Kidney epithelial cell (primary cell): ENCODE measurements at regions not wholly inside any gene's neighbourhood (a gene's known extent, or its start where the extent isn't known, plus 50 kb on each side); places are given as distances from the start of the nearest gene placed in this dataset.

Experiments used
- DNase-seq: peaks from one replicate; pipeline ENCODE4 v3.0.0-alpha.2; 2010; ENCODE audit warnings: low read depth
- H3K27me3 ChIP-seq: 2 replicates; pipeline ENCODE4 v1.6.0; 2011; ENCODE audit warnings: low read length; ENCODE audit not compliant: control insufficient read depth, insufficient read depth
- H3K36me3 ChIP-seq: 2 replicates; pipeline ENCODE4 v1.5.1; 2011; ENCODE audit warnings: low read length; ENCODE audit not compliant: control insufficient read depth, insufficient read depth
- H3K4me3 ChIP-seq: 2 replicates; pipeline ENCODE4 v1.5.1; 2011; ENCODE audit warnings: low read depth, mild to moderate bottlenecking, control low read depth, low read length
- CTCF ChIP-seq: IDR thresholded peaks from 2 replicates; pipeline ENCODE4 v1.5.1; 2011; ENCODE audit warnings: mild to moderate bottlenecking, moderate library complexity, low read length, control low read depth, inconsistent platforms; ENCODE audit not compliant: insufficient read depth, poor library complexity, severe bottlenecking

DNA sequence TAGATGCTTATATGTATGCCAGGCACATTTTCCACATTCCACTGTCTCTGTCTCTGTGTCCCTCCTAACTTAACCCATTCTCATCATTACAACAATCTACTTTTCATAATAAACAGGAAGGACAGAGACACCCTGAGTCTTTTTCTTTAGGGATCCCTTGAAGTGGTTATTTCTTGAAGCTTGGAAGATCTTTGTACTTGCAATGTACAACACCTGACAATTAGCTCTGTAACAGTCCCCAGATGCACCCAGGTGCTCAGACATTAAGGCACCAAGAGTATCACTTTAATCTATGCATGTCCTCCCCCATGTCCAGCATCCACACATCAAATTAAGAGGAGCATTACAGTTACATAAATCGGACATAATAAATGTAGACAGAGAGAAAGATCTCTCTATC is 309.6 kb upstream of the KCNH8 start:
- Histone ChIP-seq H3K4me3 (no peak overlapping the region), H3K36me3 (no peaks in the 10 kb centered on the region), H3K27me3 (no peaks in the 10 kb centered on the region)
- no peak for TF ChIP-seq CTCF
- no peak for DNase-seq

- DNase-seq, result no peak
- H3K36me3 ChIP-seq, result no peaks in the 10 kb centered on the region
- H3K27me3 ChIP-seq, result no peaks in the 10 kb centered on the region
- no peak overlapping the region for H3K4me3 ChIP-seq
- TF ChIP-seq CTCF, result no peak
These were observed 311.1 kb upstream of the KCNH8 start for GRCh38 chr3:18837137-18837755.

GRCh38 chr3:18835021-18835420 is 313.3 kb upstream of the KCNH8 start:
- Histone ChIP-seq H3K36me3 (no peaks in the 10 kb centered on the region), H3K27me3 (no peaks in the 10 kb centered on the region), H3K4me3 (no peak overlapping the region)
- DNase-seq, result no peak
- no peak for TF ChIP-seq CTCF

DNA sequence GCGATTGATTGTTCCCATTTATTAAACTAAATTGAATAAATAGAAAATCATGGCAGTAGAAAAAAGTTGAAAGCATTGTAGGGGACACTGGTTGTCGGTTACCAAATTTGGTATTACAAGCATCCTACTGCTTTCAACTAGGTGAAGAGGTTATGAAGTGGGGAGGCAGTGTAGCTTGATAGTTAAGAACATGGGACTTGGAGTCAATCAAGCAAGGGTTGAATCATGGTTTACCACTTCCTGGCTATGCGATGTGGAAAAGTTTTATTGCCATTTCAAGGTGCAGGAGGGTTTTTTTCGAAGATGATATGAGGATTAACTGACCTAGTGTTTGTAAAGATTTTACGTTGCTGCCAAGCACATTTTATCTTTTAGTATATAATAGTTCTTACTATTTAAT is 318.2 kb upstream of the KCNH8 start:
- no peak for DNase-seq
- no peak for TF ChIP-seq CTCF
- H3K4me3 ChIP-seq, result no peak overlapping the region

GRCh38 chr3:18828637-18829036 is 319.7 kb upstream of the KCNH8 start:
- no peaks in the 10 kb centered on the region for H3K36me3 ChIP-seq
- H3K27me3 ChIP-seq, result no peaks in the 10 kb centered on the region
- H3K4me3 ChIP-seq, result no peak overlapping the region
- no peak for TF ChIP-seq CTCF
- no peak for DNase-seq

More for the DNA sequence above, 318.2 kb upstream of the KCNH8 start:
- Histone ChIP-seq H3K36me3 (no peaks in the 10 kb centered on the region), H3K27me3 (no peaks in the 10 kb centered on the region)

- Histone ChIP-seq H3K4me3 (no peak overlapping the region), H3K27me3 (no peaks in the 10 kb centered on the region), H3K36me3 (no peaks in the 10 kb centered on the region)
- DNase-seq, result no peak
- TF ChIP-seq CTCF, result no peak
These were observed 320.6 kb upstream of the KCNH8 start for GRCh38 chr3:18827664-18828063.
